G401 (cell line): ENCODE measurements at regions not wholly inside any gene's neighbourhood (a gene's known extent, or its start where the extent isn't known, plus 50 kb on each side); places are given as distances from the start of the nearest gene placed in this dataset.
"Not testable (repeated sequence)": the region's sequence is repeated elsewhere in the genome, so short reads cannot be mapped to it uniquely, and the experiment has no call there.

Source experiments
- DNase-seq: peaks from one replicate; pipeline ENCODE4 v3.0.0-alpha.2; 2015; ENCODE audit warnings: low spot score
- in situ Hi-C: cut with HindIII; loops from 2 replicates; pipeline ENCODE4 v1.10.0; 2016; ENCODE audit warnings: low sequenced_read_pairs, mixed read lengths

GRCh38 chr21:32966120-32966519 lies 59.6 kb upstream of the OLIG2 start:
- in situ Hi-C loops = no loop called here
- no peak for DNase-seq

DNA sequence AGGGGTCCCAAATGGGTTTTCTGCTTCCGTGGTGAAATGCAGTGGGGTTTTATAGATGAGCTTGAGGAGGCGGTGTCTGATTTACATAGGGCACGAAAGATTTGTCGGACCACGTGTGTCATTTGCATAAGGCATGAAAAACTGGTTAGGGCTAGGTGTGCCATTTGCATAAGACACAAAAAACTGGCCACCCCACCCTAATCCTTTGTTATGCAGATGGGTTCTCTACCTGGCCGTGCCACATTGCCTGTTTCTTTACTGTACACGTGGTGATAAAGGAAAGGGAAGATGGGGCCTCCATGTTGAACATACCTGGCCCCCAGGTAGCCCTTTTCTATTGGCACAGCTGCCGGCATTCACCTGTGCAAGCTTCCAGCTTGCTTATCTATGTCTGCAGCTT lies 57.6 kb upstream of the OLIG2 start:
- in situ Hi-C loops, DNase-seq: not testable (repeated sequence)

DNA sequence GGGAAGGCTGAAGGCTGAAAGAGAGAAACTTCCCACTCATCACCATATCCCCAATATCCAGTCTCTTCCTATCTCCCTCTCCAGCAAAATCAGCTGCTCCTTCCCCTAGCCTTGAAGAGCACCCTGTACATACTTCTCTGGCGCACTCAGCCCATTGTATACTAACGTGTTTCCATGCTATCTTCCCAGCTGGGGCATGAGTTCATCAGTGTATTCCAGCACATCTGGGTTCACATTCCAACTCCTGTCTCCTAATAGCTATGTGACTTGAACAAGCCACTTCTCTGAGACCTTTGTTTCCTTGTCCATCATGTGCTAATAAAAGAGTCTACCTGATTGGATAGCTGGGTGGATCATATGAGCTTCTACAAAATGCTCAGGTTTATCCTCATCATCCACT lies 51.1 kb upstream of the OLIG2 start:
- in situ Hi-C loops = no loop called here
- DNase-seq = no peak

DNA sequence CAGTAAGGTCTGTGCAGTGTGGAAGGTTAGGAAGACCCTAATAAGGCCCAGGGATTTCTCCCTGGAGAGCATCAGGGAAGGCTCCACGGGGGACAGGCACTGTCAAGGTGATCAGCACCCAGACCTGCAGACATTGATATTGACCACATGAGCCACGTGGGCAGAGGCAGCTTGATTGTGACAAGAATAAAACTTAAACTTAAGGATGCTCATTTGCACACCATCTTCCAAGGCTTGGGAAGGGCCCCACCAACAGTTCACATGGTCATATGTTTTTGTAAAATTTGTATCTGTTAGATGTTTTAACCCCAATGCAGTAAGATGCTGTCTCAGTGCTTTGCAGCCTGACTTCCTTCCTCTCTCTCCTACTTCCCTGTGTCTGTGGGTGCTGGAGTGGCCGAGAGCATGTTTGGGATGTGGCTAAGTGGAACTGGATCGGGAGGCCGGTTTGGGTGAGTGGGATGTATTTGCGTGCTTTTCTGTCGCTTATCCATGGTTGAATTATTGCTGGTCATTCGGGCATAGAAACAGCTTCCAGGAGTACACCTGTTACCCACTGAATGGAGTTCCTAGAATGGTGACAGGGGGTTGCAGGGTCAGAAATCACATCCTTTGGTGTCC lies 49.8 kb upstream of the OLIG2 start:
- in situ Hi-C loops = no loop called here
- DNase-seq = no peak
